GM12874 (cell line): ENCODE measurements at regions not wholly inside any gene's neighbourhood (a gene's known extent, or its start where the extent isn't known, plus 50 kb on each side); places are given as distances from the start of the nearest gene placed in this dataset.

Experiments used
- TF ChIP-seq, protein P1 (sequence below): IDR thresholded peaks from 2 replicates; pipeline ENCODE4 v1.5.1; 2011; ENCODE audit warnings: low read depth, mild to moderate bottlenecking, control low read depth, low read length, moderate library complexity; ENCODE audit not compliant: insufficient read depth

DNA sequence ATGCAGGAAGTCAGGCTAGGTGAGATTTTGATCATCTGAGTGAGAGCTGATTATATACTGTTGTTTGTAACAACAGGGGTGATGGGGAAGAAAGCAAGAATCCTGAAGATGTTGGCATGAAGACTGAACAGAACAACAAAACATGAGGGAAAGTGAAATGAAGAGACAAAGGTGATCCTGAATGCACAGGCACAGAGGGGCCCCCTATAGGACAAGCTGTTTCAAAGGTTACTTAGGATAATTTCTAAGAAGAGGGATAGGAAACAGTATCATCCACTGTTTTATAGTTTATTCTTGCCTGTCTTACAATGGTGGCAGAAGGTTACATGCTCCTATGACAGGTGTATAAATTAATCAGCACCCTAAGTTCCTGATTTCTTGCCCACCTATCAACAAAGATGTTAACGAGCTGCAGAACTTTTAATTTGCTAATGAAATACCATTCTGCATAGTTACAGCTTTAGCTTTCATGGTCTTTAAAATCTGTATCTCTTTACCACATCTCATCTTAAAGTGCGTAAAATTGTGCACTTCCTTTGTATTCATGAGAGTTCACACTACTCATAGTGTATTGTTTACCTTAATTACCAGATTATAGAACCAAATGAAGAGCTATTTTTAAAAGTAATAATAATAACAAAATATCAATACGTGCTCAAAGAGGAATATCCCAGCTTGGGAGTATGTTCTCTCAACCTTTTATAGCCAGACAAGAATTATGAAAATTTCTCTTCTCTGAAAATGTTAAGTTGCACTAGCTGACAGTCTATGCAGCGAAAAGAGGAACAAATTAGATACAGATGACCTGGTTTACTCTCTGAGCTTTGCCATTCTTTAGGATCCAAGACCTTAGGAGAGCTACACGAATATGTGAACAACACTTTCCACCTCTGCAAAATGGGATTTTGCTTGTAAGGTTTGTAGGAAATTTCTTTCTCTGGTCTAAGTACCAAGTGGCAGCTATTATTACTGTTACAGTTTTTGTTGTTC is 192.5 kb downstream of the EDN1 start:
- TF ChIP-seq, protein P1, sequence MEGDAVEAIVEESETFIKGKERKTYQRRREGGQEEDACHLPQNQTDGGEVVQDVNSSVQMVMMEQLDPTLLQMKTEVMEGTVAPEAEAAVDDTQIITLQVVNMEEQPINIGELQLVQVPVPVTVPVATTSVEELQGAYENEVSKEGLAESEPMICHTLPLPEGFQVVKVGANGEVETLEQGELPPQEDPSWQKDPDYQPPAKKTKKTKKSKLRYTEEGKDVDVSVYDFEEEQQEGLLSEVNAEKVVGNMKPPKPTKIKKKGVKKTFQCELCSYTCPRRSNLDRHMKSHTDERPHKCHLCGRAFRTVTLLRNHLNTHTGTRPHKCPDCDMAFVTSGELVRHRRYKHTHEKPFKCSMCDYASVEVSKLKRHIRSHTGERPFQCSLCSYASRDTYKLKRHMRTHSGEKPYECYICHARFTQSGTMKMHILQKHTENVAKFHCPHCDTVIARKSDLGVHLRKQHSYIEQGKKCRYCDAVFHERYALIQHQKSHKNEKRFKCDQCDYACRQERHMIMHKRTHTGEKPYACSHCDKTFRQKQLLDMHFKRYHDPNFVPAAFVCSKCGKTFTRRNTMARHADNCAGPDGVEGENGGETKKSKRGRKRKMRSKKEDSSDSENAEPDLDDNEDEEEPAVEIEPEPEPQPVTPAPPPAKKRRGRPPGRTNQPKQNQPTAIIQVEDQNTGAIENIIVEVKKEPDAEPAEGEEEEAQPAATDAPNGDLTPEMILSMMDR, result 0 out of 2 replicates have a peak, but pooled peaks have one; percentile 14

DNA sequence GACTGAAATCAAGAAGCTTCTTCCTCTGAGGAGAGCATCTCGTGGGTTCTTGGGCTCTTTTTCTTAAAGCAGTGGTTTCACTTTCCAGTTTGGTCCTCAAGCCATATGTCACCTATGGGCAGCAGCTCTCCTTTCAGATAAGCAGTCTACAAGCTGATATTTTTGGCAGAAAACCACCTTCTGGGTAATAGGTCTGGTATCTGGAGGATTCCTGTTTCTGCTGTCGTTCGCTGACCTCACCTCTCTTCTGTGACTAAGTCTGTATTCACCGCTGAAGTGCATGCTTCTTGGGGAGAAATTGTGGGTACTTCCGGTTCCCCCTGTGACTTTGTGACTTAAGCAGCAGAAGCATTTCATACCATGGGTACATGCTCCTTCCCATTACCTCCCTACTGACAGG is 193.6 kb downstream of the EDN1 start:
- TF ChIP-seq, protein P1, result no peak

DNA sequence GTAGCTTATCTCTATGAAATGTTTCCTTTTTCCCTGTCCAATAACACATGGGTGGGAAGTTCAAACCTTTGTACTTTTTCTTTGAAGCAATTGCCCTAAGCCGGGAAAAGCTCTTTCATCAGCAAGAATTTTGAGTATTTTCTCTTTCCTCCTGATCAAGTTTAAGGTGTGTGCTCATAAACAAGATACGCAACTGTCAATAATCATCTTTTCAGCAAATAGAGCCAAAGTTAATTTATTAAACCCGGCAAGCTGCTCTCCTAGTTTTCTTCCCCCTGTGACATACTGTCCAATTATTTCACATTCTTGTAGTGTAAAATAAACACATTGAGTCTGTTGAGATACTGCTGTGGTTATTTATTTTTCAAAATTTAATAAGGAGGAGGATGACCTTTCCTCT is 194.4 kb downstream of the EDN1 start:
- TF ChIP-seq, protein P1, result no peak

DNA sequence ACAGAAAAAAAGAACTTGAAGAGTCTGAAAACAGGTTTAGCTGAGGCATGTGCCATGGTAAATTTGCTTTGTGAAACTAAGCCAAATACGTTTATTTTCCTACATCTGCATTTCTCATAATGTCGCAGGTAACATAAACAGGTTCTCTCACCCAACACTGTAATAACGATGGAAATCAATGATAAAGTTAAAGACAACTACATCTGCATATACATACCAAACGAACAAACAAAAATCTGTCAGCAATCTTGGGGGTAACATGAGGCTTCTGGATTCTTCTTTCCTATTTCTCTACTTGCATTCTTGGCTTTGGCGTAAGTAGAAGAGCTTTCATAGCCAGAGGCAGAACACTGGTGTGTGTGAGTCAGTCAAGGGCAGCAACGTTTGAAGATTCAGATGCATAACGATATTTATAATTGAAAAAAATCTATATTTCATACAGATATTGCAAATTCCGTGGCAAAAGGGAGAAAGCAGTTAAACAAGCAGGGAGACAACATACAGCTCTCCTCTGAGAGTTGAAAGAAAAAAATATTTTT is 195.1 kb downstream of the EDN1 start:
- TF ChIP-seq, protein P1, result no peak

DNA sequence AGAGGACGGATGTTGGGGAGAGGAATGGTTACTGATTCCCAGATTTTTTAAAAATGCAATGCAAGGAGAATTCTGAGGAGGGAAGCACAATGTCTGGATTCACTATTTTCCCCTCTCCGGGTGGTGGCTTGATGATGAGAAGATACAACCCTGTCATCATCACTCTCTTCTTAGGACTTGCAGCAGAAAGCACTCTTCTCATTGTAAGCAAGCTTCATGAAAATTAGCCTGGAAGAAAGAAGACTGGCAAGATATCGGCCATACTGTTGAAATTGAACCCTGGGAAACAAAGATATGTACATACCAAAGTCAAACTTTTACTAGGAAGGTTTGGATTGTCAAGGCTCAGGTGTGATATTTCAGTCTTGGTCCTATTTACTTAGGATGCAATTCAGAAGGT is 195.7 kb downstream of the EDN1 start:
- TF ChIP-seq, protein P1, result no peak

DNA sequence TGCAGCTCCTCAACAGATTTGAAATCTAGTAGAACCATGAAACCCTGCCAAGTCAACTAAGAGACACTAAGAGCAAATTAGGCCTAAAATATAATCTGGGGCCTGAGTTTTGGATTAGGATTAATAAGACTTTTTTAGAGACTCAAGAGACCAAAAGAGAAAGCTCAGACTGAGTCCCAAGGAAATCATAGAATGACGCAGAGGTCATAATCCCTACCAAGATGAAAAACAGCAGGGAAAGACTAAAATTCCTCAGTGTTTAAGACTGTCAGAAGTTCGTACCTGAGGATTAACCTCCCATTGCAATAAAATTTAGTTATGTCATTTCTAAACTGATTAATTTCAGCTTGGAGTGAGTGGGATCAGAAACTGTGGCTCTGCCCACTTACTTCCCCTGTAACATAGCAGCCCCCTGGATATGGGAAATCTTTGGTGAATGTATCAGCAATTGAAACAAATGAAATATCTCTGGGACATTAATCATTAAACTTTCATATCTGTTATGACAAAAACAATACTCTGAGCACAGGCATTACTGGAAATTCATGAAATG is 200.3 kb downstream of the EDN1 start:
- TF ChIP-seq, protein P1, result no peak

DNA sequence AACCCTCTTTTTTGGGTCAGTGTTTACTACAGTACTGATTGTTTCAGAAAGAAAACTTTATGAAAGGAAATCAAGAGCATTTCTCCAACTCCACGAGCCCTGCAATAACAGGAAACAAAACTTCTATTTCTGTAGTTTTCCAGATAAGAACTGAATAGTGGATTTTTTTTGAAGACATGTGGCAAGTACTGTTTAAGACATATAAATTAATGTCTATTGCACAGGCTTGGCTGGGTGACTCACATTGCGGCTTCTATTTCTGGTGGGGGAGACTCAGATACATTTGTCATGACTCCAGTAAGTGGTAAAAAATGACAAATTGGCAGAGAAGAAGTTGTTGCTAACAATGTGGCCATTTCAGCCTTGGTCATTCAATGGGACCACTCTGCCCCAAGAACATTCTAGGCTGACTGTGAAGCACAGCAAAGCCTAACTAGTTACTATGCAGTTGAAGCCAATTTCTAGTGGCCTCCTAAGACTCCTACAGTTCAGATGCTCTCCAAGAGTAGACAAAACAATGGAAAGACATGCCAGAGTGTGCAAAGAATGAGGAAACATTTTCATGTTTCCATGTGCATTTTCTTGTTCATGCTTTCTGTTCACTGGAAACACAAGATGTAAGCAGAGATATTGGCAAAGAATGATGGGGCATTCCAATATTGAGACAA is 200.9 kb downstream of the EDN1 start:
- TF ChIP-seq, protein P1, result no peak
